ENCODE measurements at regions not wholly inside any gene's neighbourhood (a gene's known extent, or its start where the extent isn't known, plus 50 kb on each side); places are given as distances from the start of the nearest gene placed in this dataset.

DNA sequence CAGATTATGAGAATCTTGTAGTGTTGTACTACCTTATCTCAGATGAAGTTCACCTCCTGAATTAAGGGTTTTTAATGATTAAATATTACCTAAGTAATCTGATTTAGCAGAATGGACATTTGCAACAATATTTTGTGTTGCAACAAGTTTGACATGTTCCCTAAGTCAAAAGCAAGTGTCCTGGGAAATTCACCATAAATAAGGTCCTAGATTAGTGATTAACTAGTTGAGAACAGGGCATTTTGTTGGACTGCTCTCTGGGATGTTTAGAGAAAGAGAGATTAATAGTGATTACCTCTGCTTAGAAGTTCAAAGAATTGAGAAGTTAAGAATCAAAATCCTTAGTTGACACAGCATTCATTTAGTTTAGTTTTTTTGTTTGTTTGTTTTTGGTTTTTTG is 120.2 kb upstream of the MARCKS start:
- H3K36me3 ChIP-seq, result no peaks in the 10 kb centered on the region
- H4K20me1 ChIP-seq, result no peaks in the 10 kb centered on the region
- H3K4me2 ChIP-seq, result no peak overlapping the region
- H3K27ac ChIP-seq, result no peak overlapping the region
- H3K9me3 ChIP-seq (replicated peaks in 1 of 11), result no peaks in the 10 kb centered on the region; a peak in 1 of 22 replicates
- no peaks in the 10 kb centered on the region for H3K27me3 ChIP-seq
- H3K4me1 ChIP-seq, result peaks cover 0 to 40% (median 7%) of the 10 kb centered on the region in 10 experiments; a peak in 10 of 20 replicates
- no peak for TF ChIP-seq Cebpa-rat (IDR thresholded peaks at IDR 0.05)
- no peak overlapping the region for H3K4me3 ChIP-seq
- no peak overlapping the region for H3K9ac ChIP-seq

DNA sequence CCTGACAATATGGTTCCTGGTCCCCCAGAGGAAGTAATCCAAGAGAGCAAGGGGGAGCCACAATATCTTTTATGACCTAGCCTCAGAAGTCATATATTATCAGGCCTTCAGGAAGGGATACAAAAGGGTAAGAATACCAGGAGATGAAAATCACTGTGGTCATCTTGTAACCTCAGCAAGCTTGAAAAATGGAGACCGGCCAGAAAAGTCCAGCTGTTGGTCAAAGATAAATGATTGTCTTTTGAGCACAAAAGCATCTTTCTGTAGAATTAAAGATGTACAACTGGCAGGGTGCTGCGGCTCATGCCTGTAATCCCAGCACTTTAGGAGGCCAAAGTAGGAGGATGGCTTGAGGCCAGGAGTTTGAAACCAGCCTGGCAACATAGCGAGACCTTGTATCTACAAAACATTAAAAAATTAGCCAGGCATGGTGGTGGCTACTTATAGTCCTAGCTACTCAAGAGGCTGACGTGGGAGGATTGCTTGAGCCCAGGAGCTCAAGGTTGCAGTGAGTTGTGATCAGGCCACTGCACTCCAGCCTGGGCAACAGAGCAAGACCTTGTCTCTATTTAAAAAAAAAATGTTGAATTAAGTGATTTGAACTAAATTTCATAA is 118.0 kb upstream of the MARCKS start:
- Histone ChIP-seq H3K9me3 (replicated peaks in 1 of 11) (no peaks in the 10 kb centered on the region; a peak in 1 of 22 replicates), H3K27ac (no peak overlapping the region), H3K4me3 (no peak overlapping the region), H3K27me3 (no peaks in the 10 kb centered on the region), H3K4me1 (peaks cover 0 to 34% (median 7%) of the 10 kb centered on the region in 10 experiments; a peak in 10 of 20 replicates), H3K36me3 (no peaks in the 10 kb centered on the region), H3K4me2 (no peak overlapping the region), H4K20me1 (no peaks in the 10 kb centered on the region), H3K9ac (no peak overlapping the region)
- TF ChIP-seq Cebpa-rat (IDR thresholded peaks at IDR 0.05), result no peak

GRCh38 chr6:113741651-113742050 is 115.5 kb upstream of the MARCKS start:
- Histone ChIP-seq H3K27ac (no peak overlapping the region), H3K36me3 (no peaks in the 10 kb centered on the region), H3K4me3 (no peak overlapping the region)

DNA sequence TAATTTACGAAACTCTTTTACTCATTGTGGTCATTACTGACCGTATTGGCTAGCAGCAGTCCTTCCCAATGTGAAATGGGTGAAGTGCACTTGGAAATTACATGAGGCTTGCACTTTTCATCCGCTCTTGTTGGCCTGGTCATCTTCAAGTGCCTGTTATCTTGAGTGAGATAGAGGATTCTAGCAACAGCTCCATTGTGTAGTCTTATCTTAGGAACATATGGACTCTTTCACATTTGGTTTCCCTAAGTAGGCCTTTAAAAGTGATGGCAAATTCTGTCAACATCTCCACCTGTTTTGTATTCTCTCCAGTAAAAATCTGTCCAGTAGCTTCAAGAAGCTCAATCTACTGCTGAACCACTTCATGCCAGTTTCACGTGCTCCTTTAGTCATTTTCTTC is 114.8 kb upstream of the MARCKS start:
- Histone ChIP-seq H3K36me3 (no peaks in the 10 kb centered on the region), H3K9ac (no peak overlapping the region), H3K4me3 (no peak overlapping the region), H3K27me3 (no peaks in the 10 kb centered on the region), H4K20me1 (no peaks in the 10 kb centered on the region), H3K9me3 (replicated peaks in 1 of 11) (no peaks in the 10 kb centered on the region; a peak in 2 of 22 replicates), H3K27ac (no peak overlapping the region), H3K4me1 (peaks cover 0 to 25% (median 0%) of the 10 kb centered on the region in 10 experiments; a peak in 4 of 20 replicates), H3K4me2 (no peak overlapping the region)
- no peak for TF ChIP-seq Cebpa-rat (IDR thresholded peaks at IDR 0.05)

More at GRCh38 chr6:113741651-113742050, 115.5 kb upstream of the MARCKS start:
- Histone ChIP-seq H3K4me1 (peaks cover 0 to 25% (median 0%) of the 10 kb centered on the region in 10 experiments; a peak in 4 of 20 replicates), H3K27me3 (no peaks in the 10 kb centered on the region), H3K9me3 (replicated peaks in 1 of 11) (no peaks in the 10 kb centered on the region; a peak in 2 of 22 replicates), H3K9ac (no peak overlapping the region), H3K4me2 (peak overlapping the region in 2 of 11 experiments; percentile 30 to 53; a peak in 4 of 22 replicates), H4K20me1 (no peaks in the 10 kb centered on the region)
- no peak for TF ChIP-seq Cebpa-rat (IDR thresholded peaks at IDR 0.05)

DNA sequence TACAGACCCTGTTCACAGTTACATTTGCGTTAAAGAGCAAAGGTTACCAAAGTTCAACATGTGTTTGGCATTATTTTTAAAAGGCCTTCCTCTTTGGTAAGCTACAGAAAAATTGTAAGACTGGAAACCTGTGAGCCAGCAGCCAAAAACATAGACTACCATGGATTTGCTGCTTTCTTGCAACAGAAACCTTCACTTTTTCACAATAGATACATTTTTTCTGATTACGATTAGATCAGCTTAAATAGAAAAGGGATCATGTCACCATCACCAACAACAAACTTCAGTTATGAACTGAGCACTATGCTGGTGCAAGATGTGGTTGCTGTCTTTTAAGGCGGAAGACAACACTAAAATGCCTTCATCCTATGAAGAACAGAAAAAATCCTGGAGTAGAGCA is 112.3 kb upstream of the MARCKS start:
- Histone ChIP-seq H3K27ac (peak overlapping the region in 3 of 11 experiments; percentile 4 to 32 (median 9); a peak in 4 of 22 replicates), H3K27me3 (no peaks in the 10 kb centered on the region), H3K9me3 (replicated peaks in 1 of 11) (no peaks in the 10 kb centered on the region; a peak in 1 of 22 replicates), H3K4me2 (peak overlapping the region in 2 of 11 experiments; percentile 18 to 25; a peak in 3 of 22 replicates), H4K20me1 (no peaks in the 10 kb centered on the region), H3K9ac (peak overlapping the region in 1 of 11 experiments; percentile 31; a peak in 1 of 22 replicates), H3K4me3 (no peak overlapping the region), H3K4me1 (peaks cover 0 to 35% (median 0%) of the 10 kb centered on the region in 10 experiments; a peak in 6 of 20 replicates), H3K36me3 (no peaks in the 10 kb centered on the region)
- TF ChIP-seq Cebpa-rat (IDR thresholded peaks at IDR 0.05), result no peak

GRCh38 chr6:113750151-113750855 is 106.8 kb upstream of the MARCKS start:
- H3K4me3 ChIP-seq, result no peak overlapping the region

DNA sequence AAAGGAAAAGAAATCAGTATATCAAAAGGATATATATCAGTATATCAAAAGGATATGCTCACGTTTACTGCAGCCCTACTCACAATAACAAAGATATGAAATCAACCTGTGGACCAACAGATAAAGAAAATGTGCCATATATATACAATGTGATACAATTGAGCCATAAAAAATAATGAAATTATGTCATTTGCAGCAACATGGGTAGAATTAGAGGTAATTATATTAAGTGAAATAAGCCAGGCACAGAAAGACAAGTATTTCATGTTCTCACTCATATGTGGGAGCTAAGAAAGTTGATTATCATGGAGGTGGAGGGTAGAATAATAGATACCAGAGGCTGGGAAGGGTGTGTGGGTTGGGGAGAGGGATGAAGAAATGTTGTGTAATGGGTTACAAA is 102.9 kb upstream of the MARCKS start:
- peaks cover 9 to 100% (median 15%) of the 10 kb centered on the region in 10 experiments for H3K4me1 ChIP-seq
- H3K9ac ChIP-seq, result no peak overlapping the region
- no peak overlapping the region for H3K27ac ChIP-seq
- H3K27me3 ChIP-seq, result no peaks in the 10 kb centered on the region
- peak overlapping the region in 3 of 11 experiments; percentile 33 to 82 (median 76); a peak in 4 of 22 replicates for H3K4me2 ChIP-seq
- no peak for TF ChIP-seq Cebpa-rat (IDR thresholded peaks at IDR 0.05)
- H3K4me3 ChIP-seq, result no peak overlapping the region
- no peaks in the 10 kb centered on the region for H3K36me3 ChIP-seq
- no peaks in the 10 kb centered on the region for H4K20me1 ChIP-seq
- H3K9me3 ChIP-seq (replicated peaks in 1 of 11), result peaks cover 0 to 14% (median 0%) of the 10 kb centered on the region in 11 experiments; a peak in 6 of 22 replicates

More at GRCh38 chr6:113750151-113750855, 106.8 kb upstream of the MARCKS start:
- Histone ChIP-seq H3K4me1 (peaks cover 2 to 68% (median 4%) of the 10 kb centered on the region in 10 experiments), H3K27me3 (no peaks in the 10 kb centered on the region), H4K20me1 (no peaks in the 10 kb centered on the region), H3K9me3 (replicated peaks in 1 of 11) (no peaks in the 10 kb centered on the region; a peak in 1 of 22 replicates), H3K36me3 (no peaks in the 10 kb centered on the region), H3K27ac (peak overlapping the region in 3 of 11 experiments; percentile 53 to 74 (median 65); a peak in 6 of 22 replicates), H3K9ac (peak overlapping the region in 3 of 11 experiments; percentile 14 to 55 (median 17); a peak in 4 of 22 replicates), H3K4me2 (peak overlapping the region in 3 of 11 experiments; percentile 61 to 78 (median 76); a peak in 6 of 22 replicates)
- TF ChIP-seq Cebpa-rat (IDR thresholded peaks at IDR 0.05), result no peak

GRCh38 chr6:113755449-113756289 is 101.5 kb upstream of the MARCKS start:
- no peak for TF ChIP-seq Cebpa-rat (IDR thresholded peaks at IDR 0.05)
- H3K9ac ChIP-seq, result no peak overlapping the region
- no peaks in the 10 kb centered on the region for H4K20me1 ChIP-seq
- H3K4me3 ChIP-seq, result no peak overlapping the region
- peak overlapping the region; percentile 45 to 82 (median 66) for H3K4me2 ChIP-seq
- H3K36me3 ChIP-seq, result no peaks in the 10 kb centered on the region
- peaks cover 0 to 14% (median 0%) of the 10 kb centered on the region in 11 experiments; a peak in 6 of 22 replicates for H3K9me3 ChIP-seq (replicated peaks in 1 of 11)
- H3K27me3 ChIP-seq, result no peaks in the 10 kb centered on the region
- H3K4me1 ChIP-seq, result peaks cover 9 to 99% (median 15%) of the 10 kb centered on the region in 10 experiments
- peak overlapping the region in 6 of 11 experiments; percentile 1 to 43 (median 28); a peak in 11 of 22 replicates for H3K27ac ChIP-seq

Data from BLaER1 treated with 17β-estradiol and CSF1 and Interleukin-3, amounts not matched to agents 10 nM and 100 nM (cell line).